DLD1 (cell line): ENCODE measurements at regions not wholly inside any gene's neighbourhood (a gene's known extent, or its start where the extent isn't known, plus 50 kb on each side); places are given as distances from the start of the nearest gene placed in this dataset.
"Not testable (repeated sequence)": the region's sequence is repeated elsewhere in the genome, so short reads cannot be mapped to it uniquely, and the experiment has no call there.

Experiments
- in situ Hi-C: cut with HindIII; loops from 2 replicates; pipeline ENCODE4 v1.10.0; 2017; ENCODE audit warnings: low sequenced_read_pairs

GRCh38 chr13:74747186-74747955 is 613.2 kb upstream of the KLF12 start:
- in situ Hi-C loops: no loop called here

- in situ Hi-C loops: no loop called here
Measured at GRCh38 chr13:74743992-74744391, 609.8 kb upstream of the KLF12 start.

- in situ Hi-C loops: no loop called here
Measured at GRCh38 chr13:74741732-74742131, 607.5 kb upstream of the KLF12 start.

DNA sequence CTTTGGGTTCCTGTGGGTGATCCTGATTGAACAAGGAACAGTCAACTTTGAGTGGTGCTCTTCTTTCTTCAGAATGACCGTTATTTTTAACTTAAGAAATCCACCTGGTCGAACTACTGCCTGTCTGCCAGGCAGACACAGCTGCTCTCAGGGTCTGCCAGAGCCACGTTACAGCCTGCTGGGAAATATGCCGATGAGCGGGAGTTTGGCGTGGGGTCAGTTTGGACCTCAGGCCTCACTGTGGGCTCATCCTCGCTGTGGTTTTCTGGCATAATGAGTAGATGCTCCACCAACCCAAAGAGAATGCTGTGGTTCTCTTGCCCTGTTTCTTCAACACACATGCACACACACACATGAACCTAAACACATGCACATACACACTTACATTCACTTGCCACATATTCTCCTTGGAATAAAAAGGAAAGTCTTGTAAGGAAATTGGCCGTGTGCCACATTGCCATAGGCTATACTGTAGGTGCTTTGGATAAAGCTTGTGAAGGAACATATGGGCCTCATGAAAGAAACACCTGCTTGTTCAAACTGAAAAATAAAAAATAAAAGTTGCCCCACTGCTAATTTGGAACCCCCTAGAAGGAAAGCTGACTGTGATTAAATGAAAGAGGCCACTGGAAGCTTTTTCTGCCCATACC is 598.7 kb upstream of the KLF12 start:
- in situ Hi-C loops: no loop called here

GRCh38 chr13:74731731-74732130 is 597.5 kb upstream of the KLF12 start:
- in situ Hi-C loops: no loop called here

GRCh38 chr13:74730556-74731331 is 596.5 kb upstream of the KLF12 start:
- in situ Hi-C loops: no loop called here

- in situ Hi-C loops: no loop called here
Measured at GRCh38 chr13:74726206-74726605, 592.0 kb upstream of the KLF12 start.

DNA sequence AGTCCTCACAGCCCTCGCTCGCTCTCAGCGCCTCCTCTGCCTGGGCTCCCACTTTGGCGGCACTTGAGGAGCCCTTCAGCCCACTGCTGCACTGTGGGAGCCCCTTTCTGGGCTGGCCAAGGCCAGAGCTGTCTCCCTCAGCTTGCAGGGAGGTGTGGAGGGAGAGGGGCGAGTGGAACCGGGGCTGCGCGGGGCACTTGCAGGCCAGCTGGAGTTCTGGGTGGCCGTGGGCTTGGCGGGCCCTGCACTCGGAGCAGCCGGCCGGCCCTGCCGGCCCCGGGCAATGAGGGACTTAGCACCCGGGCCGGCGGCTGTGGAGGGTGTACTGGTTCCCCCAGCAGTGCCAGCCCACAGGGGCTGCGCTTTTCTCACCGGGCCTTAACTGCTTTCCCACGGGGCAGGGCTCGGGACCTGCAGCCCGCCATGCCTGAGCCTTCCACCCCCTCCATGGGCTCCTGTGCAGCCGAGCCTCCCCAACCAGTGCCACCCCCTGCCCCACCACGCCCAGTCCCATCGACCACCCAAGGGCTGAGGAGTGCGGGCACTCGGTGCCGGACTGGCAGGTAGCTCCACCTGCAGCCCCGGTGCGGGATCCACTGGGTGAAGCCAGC is 584.1 kb upstream of the KLF12 start:
- in situ Hi-C loops: not testable (repeated sequence)

GRCh38 chr13:74715718-74716117 is 581.5 kb upstream of the KLF12 start:
- in situ Hi-C loops: no loop called here

- in situ Hi-C loops: no loop called here
Measured at GRCh38 chr13:74710006-74710405, 575.8 kb upstream of the KLF12 start.

GRCh38 chr13:74709226-74709625 is 575.0 kb upstream of the KLF12 start:
- in situ Hi-C loops: no loop called here

- in situ Hi-C loops: no loop called here
Measured at GRCh38 chr13:74708629-74709028, 574.4 kb upstream of the KLF12 start.

GRCh38 chr13:74707291-74707690 is 573.1 kb upstream of the KLF12 start:
- in situ Hi-C loops: no loop called here

- in situ Hi-C loops: no loop called here
Measured at GRCh38 chr13:74706801-74707200, 572.6 kb upstream of the KLF12 start.

DNA sequence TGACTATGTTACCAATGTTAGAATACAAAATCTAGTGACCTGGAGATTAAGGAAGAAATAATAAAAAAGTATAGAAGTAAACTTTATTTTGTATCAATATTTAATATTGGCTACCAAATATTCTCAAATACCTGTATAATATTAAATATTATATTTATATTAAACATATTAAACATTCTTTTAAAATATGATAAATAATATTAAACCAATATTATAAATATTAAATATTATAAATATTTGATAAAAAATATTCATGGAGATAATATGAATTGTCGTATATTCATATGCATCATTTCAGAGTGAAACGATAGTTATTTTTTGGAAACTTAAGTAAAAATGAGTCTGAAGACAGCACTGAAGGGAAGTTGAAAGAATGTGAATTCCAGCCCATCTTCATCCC is 571.2 kb upstream of the KLF12 start:
- in situ Hi-C loops: no loop called here

DNA sequence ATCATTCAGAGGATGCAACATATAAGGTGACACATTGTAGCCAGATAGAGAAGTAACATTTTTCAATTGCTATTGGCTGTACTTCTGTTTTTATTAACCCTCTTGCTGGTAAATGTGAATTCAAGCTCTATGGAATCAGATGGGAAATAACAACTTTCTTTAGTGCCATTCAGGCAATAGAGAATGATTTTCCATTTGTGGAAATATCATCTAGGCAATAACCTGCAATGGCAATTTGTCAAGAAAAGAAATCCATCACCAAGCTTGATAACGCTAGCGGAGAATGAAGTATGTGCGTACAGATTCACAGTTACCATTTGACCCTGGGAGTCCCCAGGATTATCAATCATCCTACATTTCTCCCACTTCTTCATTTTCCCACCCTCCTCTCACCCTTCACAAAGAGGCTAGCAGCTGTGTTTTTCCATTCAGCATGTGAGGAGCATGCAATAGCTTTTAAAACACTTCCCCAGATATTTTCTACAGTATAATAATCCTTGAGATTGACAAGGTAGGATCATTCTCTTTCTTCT is 569.7 kb upstream of the KLF12 start:
- in situ Hi-C loops: no loop called here

DNA sequence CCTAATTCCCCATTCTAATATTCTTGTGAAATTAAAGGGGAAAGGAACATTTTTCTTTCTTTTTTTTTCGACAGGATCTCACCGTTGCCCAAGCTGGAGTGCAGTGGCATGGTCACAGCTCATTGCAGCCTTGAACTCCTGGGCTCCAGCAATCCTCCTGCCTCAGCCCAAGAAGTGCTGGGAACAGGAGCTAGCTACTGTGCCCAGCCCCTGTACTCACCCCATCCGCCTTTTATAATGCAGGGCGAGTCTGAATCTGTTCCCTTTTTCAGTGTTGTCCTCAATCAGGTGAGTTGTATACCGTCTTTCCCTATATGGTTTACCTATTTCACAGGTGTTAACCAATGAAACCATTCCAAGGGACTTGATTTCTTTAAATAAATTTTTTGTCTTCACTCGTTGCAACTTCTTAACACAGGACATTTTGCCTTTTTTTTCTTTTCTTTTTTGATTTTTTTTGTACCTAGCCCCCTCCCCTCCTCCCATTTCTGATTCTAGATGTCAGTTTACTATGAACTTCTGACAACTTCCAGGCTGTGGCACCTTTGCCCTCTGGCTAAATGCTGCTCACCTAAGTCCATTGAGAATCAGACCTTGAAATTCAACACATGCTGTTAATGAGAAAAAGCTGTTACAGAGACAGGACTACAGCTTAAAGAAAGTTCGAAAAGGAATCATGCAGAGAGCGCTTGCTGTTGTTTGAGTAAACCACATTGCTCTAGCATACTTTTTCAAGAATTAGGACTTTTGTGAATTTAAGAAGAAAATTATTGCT is 562.1 kb upstream of the KLF12 start:
- in situ Hi-C loops: no loop called here

DNA sequence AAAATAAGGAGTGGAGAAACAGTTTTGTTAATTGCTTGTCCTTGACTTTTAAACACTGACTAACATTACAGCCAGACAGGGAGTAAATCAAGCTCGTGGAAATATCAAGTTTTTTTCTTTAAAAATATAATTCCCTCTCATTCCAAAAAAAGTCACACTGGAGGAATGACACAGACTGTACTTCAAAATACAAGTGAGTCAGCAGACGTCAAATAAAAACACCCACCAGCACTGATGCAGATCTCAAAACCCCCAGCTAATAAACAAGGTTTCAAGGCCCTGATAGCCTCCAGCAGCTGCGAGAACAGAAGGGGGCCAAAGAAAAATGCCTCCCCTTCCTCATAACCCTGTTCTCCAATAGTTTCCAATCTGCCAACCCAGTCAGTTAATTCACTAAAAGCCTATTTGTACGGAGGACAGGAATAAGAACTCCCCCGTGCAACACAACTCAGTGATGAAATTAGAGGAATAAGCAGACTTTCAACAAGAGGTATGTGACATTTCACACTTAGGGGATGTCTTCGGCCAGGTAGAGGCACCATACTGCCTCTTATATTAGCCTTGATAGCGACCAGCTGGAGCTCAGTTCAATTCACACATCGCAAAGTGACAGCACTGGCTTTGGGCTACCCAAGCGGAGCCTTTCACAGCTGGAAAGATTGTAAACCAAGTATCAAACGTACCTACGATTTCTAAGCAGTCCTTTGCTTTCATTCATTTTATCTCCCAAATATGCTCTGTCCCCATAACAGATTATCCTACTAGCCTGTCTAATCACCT is 561.0 kb upstream of the KLF12 start:
- in situ Hi-C loops: no loop called here

- in situ Hi-C loops: no loop called here
Measured at GRCh38 chr13:74687442-74688182, 553.4 kb upstream of the KLF12 start.
